ENCODE measurements at regions not wholly inside any gene's neighbourhood (a gene's known extent, or its start where the extent isn't known, plus 50 kb on each side); places are given as distances from the start of the nearest gene placed in this dataset.

DNA sequence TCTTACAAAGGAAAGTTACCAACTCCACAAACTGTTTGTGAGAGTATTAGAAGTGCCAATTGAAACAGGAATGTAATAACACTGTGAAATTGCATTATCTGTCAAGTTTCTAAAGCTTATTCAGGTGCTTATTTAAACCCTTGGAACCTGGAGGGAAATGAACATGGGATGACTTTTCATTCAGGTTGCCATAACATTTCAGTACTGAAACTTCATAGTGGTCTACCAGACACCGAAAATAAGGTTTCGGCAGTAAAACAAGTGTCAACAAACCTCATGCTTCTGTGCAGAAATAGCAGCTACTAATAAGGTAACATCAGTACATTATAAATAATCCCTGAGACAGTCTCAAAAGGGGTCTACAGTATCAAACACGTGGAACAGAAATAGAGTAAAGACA, 890.7 kb upstream of the INTU start:
- Histone ChIP-seq H3K9me3 (no peaks in the 10 kb centered on the region), H3K27ac (no peak overlapping the region), H3K27me3 (no peaks in the 10 kb centered on the region), H3K36me3 (no peaks in the 10 kb centered on the region), H3K4me1 (ENCODE audit: insufficient read depth) (no peaks in the 10 kb centered on the region), H3K4me3 (no peak overlapping the region)
- TF ChIP-seq EP300 (IDR thresholded peaks at IDR 0.05) (no peak), CTCF (IDR thresholded peaks at IDR 0.05) (no peak), POLR2A (IDR thresholded peaks at IDR 0.05) (no peak)
- WGBS, 3 donors = 85 to 91% (median 86%) methylated on average over 3 of the region's 3 CpGs
- no peak for DNase-seq
- intact Hi-C loops (cut with DNase I) = no loop called here

GRCh38 chr4:126742885-126743284, 889.9 kb upstream of the INTU start:
- Histone ChIP-seq H3K36me3 (no peaks in the 10 kb centered on the region), H3K27me3 (no peaks in the 10 kb centered on the region), H3K4me3 (no peak overlapping the region), H3K4me1 (ENCODE audit: insufficient read depth) (no peaks in the 10 kb centered on the region), H3K9me3 (no peaks in the 10 kb centered on the region), H3K27ac (no peak overlapping the region)
- WGBS, 3 donors = 88 to 98% (median 88%) methylated on average over 1 of the region's 1 CpG
- intact Hi-C loops (cut with DNase I) = no loop called here
- DNase-seq = no peak
- TF ChIP-seq POLR2A (IDR thresholded peaks at IDR 0.05) = no peak
- TF ChIP-seq EP300 (IDR thresholded peaks at IDR 0.05) = no peak
- no peak for TF ChIP-seq CTCF (IDR thresholded peaks at IDR 0.05)

DNA sequence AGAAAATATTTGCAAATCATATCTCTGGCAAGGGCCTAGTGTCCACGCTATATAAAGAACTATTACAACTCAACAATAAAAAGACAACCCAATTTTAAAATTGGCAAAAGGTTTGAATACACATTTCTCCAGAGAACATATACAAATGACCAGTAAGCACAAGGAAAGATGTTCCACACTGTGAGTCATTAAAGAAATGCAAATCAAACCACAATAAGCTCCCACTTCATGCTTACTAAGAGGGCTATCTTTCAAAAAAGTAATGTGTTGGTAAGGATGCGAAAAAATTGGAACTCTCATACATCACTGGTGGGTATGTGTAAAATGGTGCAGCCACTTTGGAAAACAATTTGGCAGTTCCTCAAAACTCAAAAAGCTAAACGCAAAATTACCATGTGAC, 884.0 kb upstream of the INTU start:
- intact Hi-C loops (cut with DNase I) = no loop called here

DNA sequence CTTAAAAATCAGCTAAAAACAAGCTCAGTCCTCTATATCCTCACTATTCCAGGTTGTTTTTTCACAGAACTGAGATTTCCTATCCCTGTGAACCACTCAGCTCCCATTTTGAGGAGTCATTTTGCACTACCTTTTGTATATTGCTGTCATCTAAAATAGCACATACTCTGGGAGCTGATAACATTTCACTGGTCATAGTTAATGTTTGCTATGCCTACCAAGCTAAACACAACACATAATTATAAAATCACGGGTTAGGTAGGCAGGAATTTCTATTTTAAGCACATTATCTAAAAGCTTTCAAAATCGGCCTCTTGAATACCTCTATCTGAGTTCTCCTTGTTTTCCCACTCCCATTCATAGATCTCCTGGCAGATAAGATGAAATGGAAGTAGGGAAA, 882.0 kb upstream of the INTU start:
- no peaks in the 10 kb centered on the region for H3K9me3 ChIP-seq
- H3K4me1 ChIP-seq (ENCODE audit: insufficient read depth) = no peaks in the 10 kb centered on the region
- no peaks in the 10 kb centered on the region for H3K27me3 ChIP-seq
- no peaks in the 10 kb centered on the region for H3K36me3 ChIP-seq
- no peak overlapping the region for H3K27ac ChIP-seq
- 64 to 78% (median 64%) methylated on average over 2 of the region's 2 CpGs for WGBS, 3 donors
- TF ChIP-seq POLR2A (IDR thresholded peaks at IDR 0.05) (no peak), CTCF (IDR thresholded peaks at IDR 0.05) (no peak), EP300 (IDR thresholded peaks at IDR 0.05) (no peak)
- H3K4me3 ChIP-seq = no peak overlapping the region
- no peak for DNase-seq
- intact Hi-C loops (cut with DNase I) = no loop called here

More for the DNA sequence above, 884.0 kb upstream of the INTU start:
- no peaks in the 10 kb centered on the region for H3K36me3 ChIP-seq
- no peak for TF ChIP-seq CTCF (IDR thresholded peaks at IDR 0.05)
- TF ChIP-seq POLR2A (IDR thresholded peaks at IDR 0.05) = no peak
- no peak for TF ChIP-seq EP300 (IDR thresholded peaks at IDR 0.05)
- no peak overlapping the region for H3K27ac ChIP-seq
- DNase-seq = no peak
- no peaks in the 10 kb centered on the region for H3K9me3 ChIP-seq
- H3K4me1 ChIP-seq (ENCODE audit: insufficient read depth) = no peaks in the 10 kb centered on the region
- 79 to 94% (median 80%) methylated on average over 3 of the region's 3 CpGs for WGBS, 3 donors
- H3K4me3 ChIP-seq = no peak overlapping the region
- H3K27me3 ChIP-seq = no peaks in the 10 kb centered on the region

DNA sequence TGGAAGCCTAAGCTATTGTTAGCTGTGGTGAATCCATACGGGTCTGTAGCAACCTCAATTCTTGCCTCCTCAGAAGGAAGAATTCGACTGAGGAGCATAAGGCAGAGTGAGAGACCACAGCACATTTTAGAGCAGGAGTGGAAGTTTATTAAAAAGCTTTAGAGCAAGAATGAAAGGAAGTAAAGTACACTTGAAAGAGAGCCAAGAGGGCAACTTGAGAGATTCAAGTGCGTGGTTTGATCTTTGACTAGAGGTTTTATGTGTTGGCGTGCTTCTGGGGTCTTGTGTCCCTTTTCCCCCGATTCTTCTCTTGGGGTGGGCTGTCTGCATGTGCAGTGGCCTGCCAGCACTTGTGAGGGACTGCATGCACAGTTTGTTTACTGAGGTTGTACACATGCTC, 880.6 kb upstream of the INTU start:
- no peak for DNase-seq
- H3K9me3 ChIP-seq = no peaks in the 10 kb centered on the region
- TF ChIP-seq EP300 (IDR thresholded peaks at IDR 0.05) = no peak
- TF ChIP-seq POLR2A (IDR thresholded peaks at IDR 0.05) = no peak
- H3K36me3 ChIP-seq = no peaks in the 10 kb centered on the region
- H3K4me3 ChIP-seq = no peak overlapping the region
- H3K27ac ChIP-seq = no peak overlapping the region
- no peaks in the 10 kb centered on the region for H3K4me1 ChIP-seq (ENCODE audit: insufficient read depth)
- H3K27me3 ChIP-seq = no peaks in the 10 kb centered on the region
- 69 to 92% (median 85%) methylated on average over 5 of the region's 5 CpGs for WGBS, 3 donors
- intact Hi-C loops (cut with DNase I) = no loop called here
